ENCODE measurements at regions not wholly inside any gene's neighbourhood (a gene's known extent, or its start where the extent isn't known, plus 50 kb on each side); places are given as distances from the start of the nearest gene placed in this dataset.

DNA sequence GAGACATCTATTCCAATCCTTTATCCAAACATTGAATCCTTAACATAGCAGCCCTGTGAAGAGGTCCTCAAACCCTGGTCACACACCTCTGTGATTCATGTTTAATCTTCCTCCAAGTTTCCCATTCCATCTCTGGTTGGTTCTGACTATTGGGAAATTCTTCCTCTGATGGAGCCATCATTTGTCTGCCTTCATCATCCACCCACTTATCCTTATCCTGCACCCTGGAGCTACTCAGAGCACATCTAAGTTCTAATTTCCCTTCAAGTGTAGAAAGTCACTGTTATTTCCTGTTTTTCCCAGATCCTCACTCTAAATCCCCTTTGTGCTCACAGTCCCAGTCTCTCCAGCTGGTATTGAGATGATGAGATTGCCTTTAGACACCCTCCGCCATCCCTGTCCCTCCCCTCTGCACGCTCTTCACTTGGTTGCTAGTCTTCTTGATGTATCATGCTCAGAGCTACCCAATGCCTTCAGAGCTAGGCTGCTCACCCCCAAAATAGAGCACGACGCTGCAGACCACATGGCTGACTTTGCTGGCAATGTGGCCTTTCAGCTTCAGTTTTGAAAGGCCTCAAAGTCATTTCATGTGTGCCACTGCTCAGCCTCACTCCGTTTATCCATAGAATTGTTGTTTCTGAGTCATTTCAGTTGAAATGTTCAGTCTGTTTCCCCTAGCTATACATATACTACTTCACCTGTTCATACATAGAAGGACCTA lies 154.3 kb downstream of the PALM2AKAP2 start:
- no peak overlapping the region for H3K27ac ChIP-seq (ENCODE audit: low read depth, low read length)
- WGBS, 3 donors, result 87 to 89% (median 88%) methylated on average over 5 of the region's 5 CpGs

DNA sequence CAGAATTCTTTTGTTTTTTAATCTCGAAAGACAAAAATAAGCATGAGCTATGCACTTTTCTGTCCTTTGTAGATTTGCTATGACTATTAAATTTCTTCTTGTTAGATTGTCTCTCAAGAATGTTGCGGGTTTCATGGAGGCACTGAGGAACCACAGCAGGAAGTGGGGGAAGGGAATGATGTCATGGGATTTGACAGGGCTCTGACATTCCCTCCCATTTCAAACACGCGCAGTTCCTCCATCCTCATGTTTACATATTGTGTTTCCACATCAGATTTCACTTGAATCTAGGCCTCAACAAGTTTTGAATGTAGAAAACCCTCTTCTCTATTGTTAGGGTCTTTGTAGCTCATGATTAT lies 154.8 kb downstream of the PALM2AKAP2 start:
- no peak overlapping the region for H3K27ac ChIP-seq (ENCODE audit: low read depth, low read length)
- WGBS, 3 donors, result 74 to 78% (median 76%) methylated on average over 4 of the region's 4 CpGs

DNA sequence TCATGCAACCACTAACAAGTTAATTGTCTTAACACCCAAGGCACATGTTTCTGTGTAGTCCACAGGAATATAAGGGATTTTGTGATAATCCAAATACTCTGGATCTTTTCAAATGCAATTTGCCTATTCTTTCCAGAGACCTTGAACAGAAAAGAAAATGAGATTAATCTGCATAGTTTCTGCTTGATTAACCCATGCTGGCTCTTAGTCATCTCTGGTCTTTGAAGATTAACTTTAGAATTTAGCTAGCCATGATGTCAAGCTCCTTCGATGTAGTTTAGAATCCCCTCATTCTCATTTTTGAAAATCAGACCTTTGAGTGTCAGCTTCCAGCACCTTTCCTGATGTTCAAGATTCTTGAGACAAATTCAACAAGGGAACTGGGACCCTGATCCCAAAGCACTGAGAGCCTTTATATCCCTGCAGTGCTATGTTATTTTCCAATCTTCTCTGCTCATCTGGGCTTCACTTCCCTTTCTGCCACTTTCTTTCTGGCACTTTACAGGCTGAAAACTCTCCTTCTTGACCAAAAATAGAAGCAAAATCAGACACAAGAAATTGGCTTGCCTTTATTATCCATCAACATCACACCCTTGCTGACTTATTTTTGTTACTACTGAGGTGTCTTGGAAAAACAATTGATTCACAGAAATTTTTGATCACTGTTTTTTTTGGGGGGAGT lies 155.5 kb downstream of the PALM2AKAP2 start:
- 86 to 89% (median 88%) methylated on average over 1 of the region's 1 CpG for WGBS, 3 donors
- H3K27ac ChIP-seq (ENCODE audit: low read depth, low read length), result no peak overlapping the region

DNA sequence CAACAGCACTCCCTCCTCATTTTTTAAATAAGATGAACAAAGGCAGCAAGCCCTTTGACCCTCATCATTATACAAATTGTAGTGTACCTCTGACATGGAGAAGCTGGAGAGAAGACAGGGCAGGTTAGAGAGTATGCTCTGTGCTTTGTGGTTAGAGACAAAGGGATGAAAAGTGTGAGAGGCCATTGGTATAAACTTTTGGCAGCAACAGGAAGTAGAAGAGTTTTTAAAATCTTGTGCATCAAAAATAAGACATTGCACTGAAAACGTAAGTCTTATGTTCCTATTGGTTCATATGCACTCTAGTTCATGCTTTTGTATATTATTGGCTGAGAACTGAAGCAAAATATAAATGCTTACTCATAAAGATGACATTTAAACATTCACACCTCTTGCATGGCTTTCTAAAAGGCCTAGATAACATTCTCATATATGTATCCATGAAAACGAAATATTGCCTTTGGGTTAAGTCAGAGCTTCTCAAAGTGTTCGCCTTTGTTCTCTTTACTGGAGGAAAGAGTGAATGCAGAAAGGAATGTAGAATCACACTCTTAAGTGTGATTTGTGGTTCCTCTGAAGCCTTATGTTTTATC lies 158.0 kb downstream of the PALM2AKAP2 start:
- WGBS, 3 donors, result 76 to 87% (median 84%) methylated on average over 3 of the region's 3 CpGs
- no peak overlapping the region for H3K27ac ChIP-seq (ENCODE audit: low read depth, low read length)

- no peak overlapping the region for H3K27ac ChIP-seq (ENCODE audit: low read depth, low read length)
Observed at GRCh38 chr9:109939698-109940342, 159.8 kb downstream of the PALM2AKAP2 start.

GRCh38 chr9:109940561-109940960 lies 160.6 kb downstream of the PALM2AKAP2 start:
- H3K27ac ChIP-seq (ENCODE audit: low read depth, low read length), result no peak overlapping the region
- WGBS, 3 donors, result 42 to 72% (median 54%) methylated on average over 3 of the region's 3 CpGs

GRCh38 chr9:109941771-109942170 lies 161.8 kb downstream of the PALM2AKAP2 start:
- H3K27ac ChIP-seq (ENCODE audit: low read depth, low read length), result no peak overlapping the region
- WGBS, 3 donors, result 85 to 93% (median 92%) methylated on average over 1 of the region's 1 CpG

DNA sequence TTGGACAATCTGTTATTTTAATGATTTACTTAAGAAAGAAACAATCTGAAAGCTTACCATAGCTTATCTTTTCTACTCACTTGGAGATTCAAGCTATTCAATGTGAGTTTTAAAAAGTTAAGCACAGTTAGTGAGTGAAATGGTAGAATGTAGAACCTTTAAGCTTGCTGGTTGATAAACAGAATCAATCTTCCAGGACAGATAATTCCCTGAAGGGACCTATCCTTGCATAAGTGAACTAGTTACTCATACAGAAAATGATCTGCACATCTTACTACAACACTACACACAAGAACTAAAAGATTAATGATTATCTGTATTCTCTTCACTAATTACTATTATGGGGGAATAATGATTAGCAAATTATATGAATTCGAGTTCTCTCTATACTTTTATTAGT lies 165.6 kb downstream of the PALM2AKAP2 start:
- H3K27ac ChIP-seq (ENCODE audit: low read depth, low read length), result no peak overlapping the region
- 83 to 96% (median 92%) methylated on average over 1 of the region's 1 CpG for WGBS, 3 donors

GRCh38 chr9:109948453-109948852 lies 168.5 kb downstream of the PALM2AKAP2 start:
- H3K27ac ChIP-seq (ENCODE audit: low read depth, low read length), result no peak overlapping the region

DNA sequence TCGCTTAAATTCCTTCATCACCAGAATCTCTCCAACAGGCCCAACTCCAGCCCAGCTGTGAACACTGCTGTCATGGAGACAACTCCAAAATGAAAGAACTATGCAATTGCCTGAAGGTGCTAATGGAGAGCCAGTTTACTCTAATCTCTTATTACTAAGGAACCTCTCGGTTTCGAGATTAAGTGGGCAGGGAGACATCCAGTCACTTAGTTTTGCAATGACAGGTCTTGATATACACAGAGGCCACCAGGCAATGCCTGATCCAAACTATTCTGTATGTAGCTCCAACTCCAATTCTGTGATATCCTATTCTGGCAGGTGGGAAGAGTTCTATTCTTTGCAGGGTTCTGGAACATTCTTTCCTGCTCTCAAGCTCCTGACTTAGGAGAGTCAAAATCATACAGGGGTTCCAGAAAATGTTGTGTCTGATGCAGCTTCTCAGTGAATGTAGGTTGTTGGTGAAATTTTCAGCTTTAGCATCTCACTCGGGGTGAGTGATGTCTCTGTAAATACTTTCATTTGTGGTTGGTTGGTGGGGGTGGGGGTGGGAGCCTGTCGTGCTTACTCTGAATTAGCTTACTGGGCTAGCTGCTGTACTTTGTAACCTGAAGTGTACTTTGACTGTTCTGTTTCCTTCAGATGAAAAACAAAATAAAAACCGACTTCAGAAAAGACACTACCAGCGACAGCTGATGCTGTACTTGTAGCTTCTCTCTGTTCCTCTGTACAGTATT lies 170.9 kb downstream of the PALM2AKAP2 start:
- no peak overlapping the region for H3K27ac ChIP-seq (ENCODE audit: low read depth, low read length)
- 67 to 86% (median 86%) methylated on average over 7 of the region's 7 CpGs for WGBS, 3 donors

More at GRCh38 chr9:109948453-109948852, 168.5 kb downstream of the PALM2AKAP2 start:
- 72 to 90% (median 88%) methylated on average over 1 of the region's 1 CpG for WGBS, 3 donors

DNA sequence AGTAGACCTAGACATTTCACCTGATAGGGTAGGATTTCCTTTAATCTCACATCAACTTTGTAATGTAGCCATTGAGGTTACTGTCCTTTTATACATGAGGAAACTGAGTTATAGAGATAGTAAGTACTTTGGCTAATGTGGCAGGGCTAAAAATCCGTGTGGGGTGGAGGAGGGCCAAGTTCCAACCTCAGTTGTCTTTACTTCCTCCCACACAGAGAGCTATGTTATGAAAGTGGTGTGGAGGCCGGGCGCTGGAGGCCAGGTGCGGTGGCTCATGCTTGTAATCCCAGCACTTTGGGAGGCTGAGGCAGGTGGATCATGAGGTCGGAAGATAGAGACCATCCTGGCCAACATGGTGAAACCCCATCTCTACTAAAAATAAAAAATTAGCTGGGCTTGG lies 173.3 kb downstream of the PALM2AKAP2 start:
- no peak overlapping the region for H3K27ac ChIP-seq (ENCODE audit: low read depth, low read length)
- WGBS, 3 donors, result 77 to 86% (median 77%) methylated on average over 5 of the region's 5 CpGs

- WGBS, 3 donors, result 92 to 95% (median 94%) methylated on average over 3 of the region's 3 CpGs
- H3K27ac ChIP-seq (ENCODE audit: low read depth, low read length), result no peak overlapping the region
Observed at GRCh38 chr9:109953813-109954497, 174.0 kb downstream of the PALM2AKAP2 start.

DNA sequence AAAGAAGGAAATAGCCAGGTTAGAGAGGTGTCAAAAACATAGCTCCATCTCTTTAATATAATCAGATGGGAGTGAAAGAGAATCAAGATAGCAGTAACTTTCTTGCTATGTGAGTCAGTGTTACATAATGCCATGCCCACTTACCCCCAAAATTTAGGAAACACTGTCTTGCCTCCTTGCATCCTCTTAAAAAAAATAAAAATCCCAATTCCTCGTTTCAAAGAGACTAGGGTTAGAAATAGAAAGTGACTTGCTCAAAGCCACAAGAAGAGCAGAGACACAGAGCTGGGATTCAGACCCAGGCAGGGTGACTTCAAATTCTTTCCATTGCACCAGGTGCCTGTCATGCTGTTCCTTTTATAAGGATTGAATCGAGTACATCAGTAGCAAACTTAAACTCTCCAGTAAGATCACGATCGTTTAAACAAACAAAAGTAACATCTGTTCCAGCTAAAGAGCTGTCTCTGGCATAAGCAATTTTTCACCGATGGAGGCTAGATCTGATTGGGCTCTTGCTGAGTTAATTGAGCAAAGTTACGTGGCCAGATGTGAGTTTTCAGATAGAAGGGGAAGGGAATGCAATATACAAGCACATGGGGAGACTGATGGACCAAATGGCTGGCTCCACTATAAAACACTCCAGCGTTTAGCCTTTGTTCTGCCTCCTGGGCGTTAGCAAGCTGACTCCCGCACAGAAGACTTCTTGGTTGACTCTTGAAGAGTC lies 176.9 kb downstream of the PALM2AKAP2 start:
- 43 to 45% (median 44%) methylated on average over 9 of the region's 9 CpGs for WGBS, 3 donors
- no peak overlapping the region for H3K27ac ChIP-seq (ENCODE audit: low read depth, low read length)

DNA sequence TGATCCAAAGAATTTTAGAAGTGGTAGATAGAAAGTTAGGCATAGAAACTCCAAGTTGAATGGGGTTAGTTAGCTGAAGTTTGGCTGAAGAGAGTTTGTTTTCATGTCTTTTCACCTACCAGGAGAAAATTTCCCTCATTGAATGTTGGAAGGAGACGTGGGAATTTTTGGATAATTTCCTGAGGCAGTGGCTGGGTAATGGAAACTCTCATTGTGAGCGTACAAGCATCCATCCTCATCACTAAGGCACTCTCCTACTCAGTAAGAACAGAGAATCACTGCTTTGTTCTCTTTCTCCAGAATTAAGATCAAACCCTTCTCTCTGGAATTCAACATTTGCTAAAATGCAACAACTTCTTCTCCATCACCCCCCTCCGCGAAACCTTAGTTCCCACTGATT lies 179.7 kb downstream of the PALM2AKAP2 start:
- WGBS, 3 donors, result 77 to 83% (median 82%) methylated on average over 4 of the region's 4 CpGs

GRCh38 chr9:109961626-109962025 lies 181.6 kb downstream of the PALM2AKAP2 start:
- H3K27ac ChIP-seq (ENCODE audit: low read depth, low read length), result no peak overlapping the region
- 74 to 87% (median 87%) methylated on average over 2 of the region's 2 CpGs for WGBS, 3 donors

More for the DNA sequence above, 179.7 kb downstream of the PALM2AKAP2 start:
- H3K27ac ChIP-seq (ENCODE audit: low read depth, low read length), result no peak overlapping the region

- H3K27ac ChIP-seq (ENCODE audit: low read depth, low read length), result no peak overlapping the region
Observed at GRCh38 chr9:109962215-109962614, 182.2 kb downstream of the PALM2AKAP2 start.

GRCh38 chr9:109963079-109963478 lies 183.1 kb downstream of the PALM2AKAP2 start:
- WGBS, 3 donors, result 44 to 64% (median 58%) methylated on average over 2 of the region's 2 CpGs
- H3K27ac ChIP-seq (ENCODE audit: low read depth, low read length), result no peak overlapping the region
